OCI-LY7 (cell line): ENCODE measurements at regions not wholly inside any gene's neighbourhood (a gene's known extent, or its start where the extent isn't known, plus 50 kb on each side); places are given as distances from the start of the nearest gene placed in this dataset.
"Not testable (repeated sequence)": the region's sequence is repeated elsewhere in the genome, so short reads cannot be mapped to it uniquely, and the experiment has no call there.

Experiments
- CTCF ChIP-seq: fragments of 200-600 bp; sonication (generic); conservative IDR thresholded peaks from 2 replicates; pipeline ENCODE4 v1.5.1; 2014; ENCODE audit warnings: mild to moderate bottlenecking, antibody characterized with exemption, low read length, moderate library complexity, mixed read lengths
- EZH2phosphoT487 ChIP-seq: fragments of 200-600 bp; sonication (generic); IDR thresholded peaks from 2 replicates; pipeline ENCODE4 v1.6.1; 2018; ENCODE audit warnings: low read depth, borderline replicate concordance, mild to moderate bottlenecking, mixed run types, antibody characterized with exemption, low read length, moderate library complexity, mixed read lengths

GRCh38 chr9:39675211-39675553 lies 319.7 kb downstream of the SPATA31A1 start:
- not testable (repeated sequence) for TF ChIP-seq CTCF, EZH2phosphoT487
